Mesothelial cell of epicardium (in vitro differentiated cells): ENCODE measurements at regions not wholly inside any gene's neighbourhood (a gene's known extent, or its start where the extent isn't known, plus 50 kb on each side); places are given as distances from the start of the nearest gene placed in this dataset.

Source experiments
- DNase-seq, 2 experiments: peaks; one replicate each; pipeline ENCODE4 v3.0.0; 2021; ENCODE audit warnings: low spot score in 2 of 2; ENCODE audit not compliant: unreplicated experiment in 2 of 2
- H3K27ac Mint-ChIP-seq: 2 replicates; pipeline ENCODE4 v1.8.0; 2021; ENCODE audit warnings: mixed read lengths
- H3K27me3 Mint-ChIP-seq: 2 replicates; pipeline ENCODE4 v1.8.0; 2021; ENCODE audit warnings: low read depth, mixed read lengths
- H3K36me3 Mint-ChIP-seq: 2 replicates; pipeline ENCODE4 v1.8.0; 2021; ENCODE audit warnings: mixed read lengths
- H3K4me1 Mint-ChIP-seq: 2 replicates; pipeline ENCODE4 v1.8.0; 2021; ENCODE audit warnings: mixed read lengths
- H3K4me3 Mint-ChIP-seq: 2 replicates; pipeline ENCODE4 v1.8.0; 2021; ENCODE audit warnings: mild to moderate bottlenecking, moderate library complexity, mixed read lengths
- H3K9me3 Mint-ChIP-seq: 2 replicates; pipeline ENCODE4 v1.8.0; 2021; ENCODE audit warnings: mixed read lengths
- CTCF ChIP-seq: fragments of 200-600 bp; sonication (generic); IDR thresholded peaks from one replicate; pipeline ENCODE4 v1.5.0; 2021; ENCODE audit warnings: antibody characterized with exemption; ENCODE audit not compliant: unreplicated experiment

GRCh38 chr15:95895508-95895907 is 435.0 kb upstream of the NR2F2 start:
- Mint-ChIP-seq H3K4me3 (no peak overlapping the region), H3K9me3 (no peaks in the 10 kb centered on the region), H3K36me3 (no peaks in the 10 kb centered on the region), H3K27ac (peak overlapping the region; percentile 82), H3K27me3 (no peaks in the 10 kb centered on the region), H3K4me1 (peaks cover 41% of the 10 kb centered on the region)
- no peak for DNase-seq
- TF ChIP-seq CTCF: no peak

GRCh38 chr15:95897651-95898050 is 432.8 kb upstream of the NR2F2 start:
- Mint-ChIP-seq H3K4me3 (no peak overlapping the region), H3K4me1 (peaks cover 55% of the 10 kb centered on the region), H3K27ac (no peak overlapping the region), H3K27me3 (no peaks in the 10 kb centered on the region), H3K9me3 (no peaks in the 10 kb centered on the region), H3K36me3 (no peaks in the 10 kb centered on the region)
- no peak for DNase-seq
- no peak for TF ChIP-seq CTCF

GRCh38 chr15:95898761-95899160 is 431.7 kb upstream of the NR2F2 start:
- Mint-ChIP-seq H3K9me3 (no peaks in the 10 kb centered on the region), H3K4me3 (no peak overlapping the region), H3K27ac (no peak overlapping the region), H3K27me3 (no peaks in the 10 kb centered on the region), H3K4me1 (peaks cover 64% of the 10 kb centered on the region), H3K36me3 (no peaks in the 10 kb centered on the region)
- no peak for TF ChIP-seq CTCF
- DNase-seq: no peak

GRCh38 chr15:95901271-95901670 is 429.2 kb upstream of the NR2F2 start:
- Mint-ChIP-seq H3K9me3 (no peaks in the 10 kb centered on the region), H3K4me3 (no peak overlapping the region), H3K4me1 (peaks cover 42% of the 10 kb centered on the region), H3K27ac (no peak overlapping the region), H3K27me3 (no peaks in the 10 kb centered on the region), H3K36me3 (no peaks in the 10 kb centered on the region)
- no peak for DNase-seq
- no peak for TF ChIP-seq CTCF

- peak overlapping the region; percentile 4 for H3K27ac Mint-ChIP-seq
- H3K4me3 Mint-ChIP-seq: no peak overlapping the region
Observed at GRCh38 chr15:95902606-95903005, 427.9 kb upstream of the NR2F2 start.

More at GRCh38 chr15:95902606-95903005, 427.9 kb upstream of the NR2F2 start:
- no peak for DNase-seq
- Mint-ChIP-seq H3K4me1 (peaks cover 37% of the 10 kb centered on the region), H3K27me3 (no peaks in the 10 kb centered on the region), H3K9me3 (no peaks in the 10 kb centered on the region), H3K36me3 (no peaks in the 10 kb centered on the region)
- TF ChIP-seq CTCF: no peak
